SK-N-SH (cell line): ENCODE measurements at regions not wholly inside any gene's neighbourhood (a gene's known extent, or its start where the extent isn't known, plus 50 kb on each side); places are given as distances from the start of the nearest gene placed in this dataset.

ENCODE experiments used
- EP300 ChIP-seq, 2 experiments: IDR thresholded peaks; 2 replicates each; pipeline versions ENCODE4 v1.4.0 to v1.6.1; 2012; ENCODE audit warnings: borderline replicate concordance in 1 of 2, low read depth in 1 of 2, low read length in 1 of 2
- MEF2A ChIP-seq: IDR thresholded peaks from 2 replicates; pipeline ENCODE4 v1.4.0; 2012; ENCODE audit warnings: low read depth, borderline replicate concordance
- PBX3 ChIP-seq: IDR thresholded peaks from 2 replicates; pipeline ENCODE4; 2012
- POLR2AphosphoS5 ChIP-seq: IDR thresholded peaks from 2 replicates; pipeline ENCODE4 v1.6.1; 2012; ENCODE audit warnings: low read depth, low read length
- RAD21 ChIP-seq: IDR thresholded peaks from 2 replicates; pipeline ENCODE4 v1.6.1; 2012; ENCODE audit warnings: mild to moderate bottlenecking, low read length
- RFX5 ChIP-seq: IDR thresholded peaks from 2 replicates; pipeline ENCODE4 v1.6.1; 2012; ENCODE audit warnings: mild to moderate bottlenecking, improper control_type of control experiment, low read length
- SMC3 ChIP-seq: IDR thresholded peaks from 2 replicates; pipeline ENCODE4 v1.6.1; 2012; ENCODE audit warnings: low read depth, low read length, improper control_type of control experiment
- USF1 ChIP-seq: IDR thresholded peaks from 2 replicates; pipeline ENCODE4 v1.4.0; 2012; ENCODE audit warnings: low read depth, borderline replicate concordance
- YY1 ChIP-seq: IDR thresholded peaks from 2 replicates; pipeline ENCODE4 v1.4.0; 2012; ENCODE audit warnings: low read depth, mild to moderate bottlenecking
- TF ChIP-seq, protein P1 (sequence below): fragments of 200-600 bp; sonication (generic); IDR thresholded peaks from 2 replicates; pipeline ENCODE4 v1.6.1; 2017; ENCODE audit warnings: antibody characterized with exemption, mild to moderate bottlenecking, moderate library complexity
- TF ChIP-seq, protein P2 (sequence below): IDR thresholded peaks from 2 replicates; pipeline ENCODE4 v1.6.1; 2012; ENCODE audit warnings: mild to moderate bottlenecking, low read depth, low read length, moderate library complexity

DNA sequence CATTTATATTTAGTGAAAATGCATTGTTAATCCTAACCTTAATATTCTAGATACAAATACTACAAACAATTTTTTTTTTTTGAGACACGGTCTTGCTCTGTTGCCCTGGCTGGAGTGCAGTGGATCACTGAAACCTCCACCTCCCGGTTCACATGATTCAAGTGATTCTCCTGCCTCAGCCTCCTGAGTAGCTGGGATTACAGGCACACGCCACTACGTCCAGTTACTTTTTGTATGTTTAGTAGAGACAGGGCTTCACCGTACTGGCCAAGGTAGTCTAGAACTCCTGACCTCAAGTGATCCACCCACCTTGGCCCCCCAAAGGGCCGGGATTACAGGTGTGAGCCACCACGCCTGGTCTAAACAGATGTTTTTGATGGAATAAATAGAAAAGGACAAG is 361.5 kb upstream of the NECTIN3 start:
- TF ChIP-seq, protein P1, sequence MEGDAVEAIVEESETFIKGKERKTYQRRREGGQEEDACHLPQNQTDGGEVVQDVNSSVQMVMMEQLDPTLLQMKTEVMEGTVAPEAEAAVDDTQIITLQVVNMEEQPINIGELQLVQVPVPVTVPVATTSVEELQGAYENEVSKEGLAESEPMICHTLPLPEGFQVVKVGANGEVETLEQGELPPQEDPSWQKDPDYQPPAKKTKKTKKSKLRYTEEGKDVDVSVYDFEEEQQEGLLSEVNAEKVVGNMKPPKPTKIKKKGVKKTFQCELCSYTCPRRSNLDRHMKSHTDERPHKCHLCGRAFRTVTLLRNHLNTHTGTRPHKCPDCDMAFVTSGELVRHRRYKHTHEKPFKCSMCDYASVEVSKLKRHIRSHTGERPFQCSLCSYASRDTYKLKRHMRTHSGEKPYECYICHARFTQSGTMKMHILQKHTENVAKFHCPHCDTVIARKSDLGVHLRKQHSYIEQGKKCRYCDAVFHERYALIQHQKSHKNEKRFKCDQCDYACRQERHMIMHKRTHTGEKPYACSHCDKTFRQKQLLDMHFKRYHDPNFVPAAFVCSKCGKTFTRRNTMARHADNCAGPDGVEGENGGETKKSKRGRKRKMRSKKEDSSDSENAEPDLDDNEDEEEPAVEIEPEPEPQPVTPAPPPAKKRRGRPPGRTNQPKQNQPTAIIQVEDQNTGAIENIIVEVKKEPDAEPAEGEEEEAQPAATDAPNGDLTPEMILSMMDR, result no peak
- no peak for TF ChIP-seq EP300 (IDR thresholded peaks at IDR 0.05; ENCODE audit: borderline replicate concordance in 1 of 2, low read depth in 1 of 2, low read length in 1 of 2)
- no peak for TF ChIP-seq PBX3
- no peak for TF ChIP-seq USF1
- TF ChIP-seq RFX5, result no peak
- no peak for TF ChIP-seq SMC3
- TF ChIP-seq RAD21, result no peak
- TF ChIP-seq, protein P2, sequence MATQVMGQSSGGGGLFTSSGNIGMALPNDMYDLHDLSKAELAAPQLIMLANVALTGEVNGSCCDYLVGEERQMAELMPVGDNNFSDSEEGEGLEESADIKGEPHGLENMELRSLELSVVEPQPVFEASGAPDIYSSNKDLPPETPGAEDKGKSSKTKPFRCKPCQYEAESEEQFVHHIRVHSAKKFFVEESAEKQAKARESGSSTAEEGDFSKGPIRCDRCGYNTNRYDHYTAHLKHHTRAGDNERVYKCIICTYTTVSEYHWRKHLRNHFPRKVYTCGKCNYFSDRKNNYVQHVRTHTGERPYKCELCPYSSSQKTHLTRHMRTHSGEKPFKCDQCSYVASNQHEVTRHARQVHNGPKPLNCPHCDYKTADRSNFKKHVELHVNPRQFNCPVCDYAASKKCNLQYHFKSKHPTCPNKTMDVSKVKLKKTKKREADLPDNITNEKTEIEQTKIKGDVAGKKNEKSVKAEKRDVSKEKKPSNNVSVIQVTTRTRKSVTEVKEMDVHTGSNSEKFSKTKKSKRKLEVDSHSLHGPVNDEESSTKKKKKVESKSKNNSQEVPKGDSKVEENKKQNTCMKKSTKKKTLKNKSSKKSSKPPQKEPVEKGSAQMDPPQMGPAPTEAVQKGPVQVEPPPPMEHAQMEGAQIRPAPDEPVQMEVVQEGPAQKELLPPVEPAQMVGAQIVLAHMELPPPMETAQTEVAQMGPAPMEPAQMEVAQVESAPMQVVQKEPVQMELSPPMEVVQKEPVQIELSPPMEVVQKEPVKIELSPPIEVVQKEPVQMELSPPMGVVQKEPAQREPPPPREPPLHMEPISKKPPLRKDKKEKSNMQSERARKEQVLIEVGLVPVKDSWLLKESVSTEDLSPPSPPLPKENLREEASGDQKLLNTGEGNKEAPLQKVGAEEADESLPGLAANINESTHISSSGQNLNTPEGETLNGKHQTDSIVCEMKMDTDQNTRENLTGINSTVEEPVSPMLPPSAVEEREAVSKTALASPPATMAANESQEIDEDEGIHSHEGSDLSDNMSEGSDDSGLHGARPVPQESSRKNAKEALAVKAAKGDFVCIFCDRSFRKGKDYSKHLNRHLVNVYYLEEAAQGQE, result no peak
- no peak for TF ChIP-seq POLR2AphosphoS5
- no peak for TF ChIP-seq MEF2A
- no peak for TF ChIP-seq YY1
